ENCODE measurements at regions not wholly inside any gene's neighbourhood (a gene's known extent, or its start where the extent isn't known, plus 50 kb on each side); places are given as distances from the start of the nearest gene placed in this dataset.
A peak's percentile ranks its signal among the peaks of the same experiment; 100 is the strongest.
"Not testable (repeated sequence)": the region's sequence is repeated elsewhere in the genome, so short reads cannot be mapped to it uniquely, and the experiment has no call there.

- peak in 2 of 4 donors; percentile 12 to 22 for DNase-seq (ENCODE audit: low read depth in 4 of 4, low spot score in 3 of 4)
Measured at GRCh38 chr11:42802201-42802899, 509.4 kb upstream of the API5 start.

GRCh38 chr11:42806191-42806590, 505.6 kb upstream of the API5 start:
- no peak for DNase-seq (ENCODE audit: low read depth in 4 of 4, low spot score in 3 of 4)

GRCh38 chr11:42812361-42812760, 499.4 kb upstream of the API5 start:
- DNase-seq (ENCODE audit: low read depth in 4 of 4, low spot score in 3 of 4), result peak in 2 of 4 donors; percentile 10 to 36

DNA sequence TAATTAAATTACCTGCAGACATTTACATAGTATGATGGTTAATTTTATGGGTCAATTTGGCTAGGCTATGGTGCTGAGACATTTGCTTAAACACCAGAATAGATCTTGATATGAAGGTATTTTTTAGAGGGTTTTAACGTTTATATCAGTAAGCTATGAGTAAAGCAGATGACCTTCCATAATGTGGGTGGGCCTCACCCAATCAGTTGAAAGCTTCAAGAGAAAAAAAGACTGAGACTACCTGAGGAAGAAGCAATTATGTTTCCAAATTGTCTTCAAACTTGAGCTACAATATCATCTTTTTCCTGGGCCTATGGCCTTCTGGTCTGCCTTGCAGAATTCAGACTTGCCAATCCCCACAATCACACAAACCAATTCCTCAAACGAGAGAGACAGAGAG, 498.8 kb upstream of the API5 start:
- no peak for DNase-seq (ENCODE audit: low read depth in 4 of 4, low spot score in 3 of 4)

DNA sequence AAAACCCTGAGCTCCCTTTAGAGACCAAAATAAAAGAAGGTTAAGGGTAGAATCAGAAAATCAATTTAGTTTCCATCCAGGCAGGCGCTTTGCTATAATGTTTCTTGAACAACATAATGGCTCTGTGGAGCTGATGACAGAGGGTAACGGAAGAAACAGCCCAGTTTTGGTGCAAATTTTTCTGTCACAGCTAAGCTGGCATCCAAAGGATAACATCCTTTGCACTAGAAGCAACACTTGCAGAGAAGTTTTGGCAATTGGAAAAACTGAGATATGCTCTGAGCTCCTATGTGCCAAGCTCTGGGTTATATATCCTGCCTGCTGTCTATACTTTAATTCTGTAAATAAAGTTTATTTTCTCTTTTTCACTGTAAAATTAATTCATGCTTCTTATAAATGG, 495.3 kb upstream of the API5 start:
- no peak for DNase-seq (ENCODE audit: low read depth in 4 of 4, low spot score in 3 of 4)

- no peak for DNase-seq (ENCODE audit: low read depth in 4 of 4, low spot score in 3 of 4)
Measured at GRCh38 chr11:42819126-42819525, 492.7 kb upstream of the API5 start.

DNA sequence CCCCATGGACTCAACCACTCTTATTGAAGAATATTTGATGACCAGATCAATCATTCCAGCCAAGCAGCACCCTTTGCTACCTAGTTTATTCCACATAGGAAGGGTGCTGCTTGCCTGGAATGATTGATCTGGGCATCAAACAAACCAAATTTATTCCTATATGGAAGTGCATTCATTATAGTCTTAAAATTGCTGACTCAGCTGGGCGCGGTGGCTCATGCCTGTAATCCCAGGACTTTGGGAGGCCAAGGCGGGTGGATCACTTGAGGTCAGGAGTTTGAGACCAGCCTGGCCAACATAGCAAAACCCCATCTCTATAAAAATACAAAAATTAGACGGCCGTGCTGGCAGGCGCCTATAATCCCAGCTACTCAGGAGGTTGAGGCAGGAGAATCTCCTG, 489.6 kb upstream of the API5 start:
- DNase-seq (ENCODE audit: low read depth in 4 of 4, low spot score in 3 of 4), result not testable (repeated sequence)

- DNase-seq (ENCODE audit: low read depth in 4 of 4, low spot score in 3 of 4), result no peak
Measured at GRCh38 chr11:42823546-42823945, 488.2 kb upstream of the API5 start.

GRCh38 chr11:42824067-42824466, 487.7 kb upstream of the API5 start:
- no peak for DNase-seq (ENCODE audit: low read depth in 4 of 4, low spot score in 3 of 4)

- no peak for DNase-seq (ENCODE audit: low read depth in 4 of 4, low spot score in 3 of 4)
Measured at GRCh38 chr11:42825598-42825997, 486.2 kb upstream of the API5 start.

DNA sequence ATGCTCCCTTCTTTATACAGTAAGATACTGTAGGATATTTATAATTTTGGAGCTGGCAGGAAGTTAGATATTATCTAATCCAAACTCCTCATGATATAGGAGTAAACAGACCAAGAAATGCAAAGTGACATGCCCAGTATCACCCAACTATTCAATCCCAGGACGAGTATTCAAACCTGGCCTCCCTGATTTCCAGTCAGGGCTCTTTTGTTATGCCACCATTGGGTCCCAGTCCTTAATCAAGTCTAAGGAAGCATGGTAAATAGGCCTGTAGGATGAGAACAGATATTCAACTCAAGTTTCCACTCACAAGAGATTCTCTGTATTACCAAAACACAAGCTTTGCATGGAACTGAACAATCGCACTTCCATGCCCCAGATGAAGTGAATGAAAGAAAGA, 484.0 kb upstream of the API5 start:
- DNase-seq (ENCODE audit: low read depth in 4 of 4, low spot score in 3 of 4), result no peak

- DNase-seq (ENCODE audit: low read depth in 4 of 4, low spot score in 3 of 4), result no peak
Measured at GRCh38 chr11:42837994-42838393, 473.8 kb upstream of the API5 start.

DNA sequence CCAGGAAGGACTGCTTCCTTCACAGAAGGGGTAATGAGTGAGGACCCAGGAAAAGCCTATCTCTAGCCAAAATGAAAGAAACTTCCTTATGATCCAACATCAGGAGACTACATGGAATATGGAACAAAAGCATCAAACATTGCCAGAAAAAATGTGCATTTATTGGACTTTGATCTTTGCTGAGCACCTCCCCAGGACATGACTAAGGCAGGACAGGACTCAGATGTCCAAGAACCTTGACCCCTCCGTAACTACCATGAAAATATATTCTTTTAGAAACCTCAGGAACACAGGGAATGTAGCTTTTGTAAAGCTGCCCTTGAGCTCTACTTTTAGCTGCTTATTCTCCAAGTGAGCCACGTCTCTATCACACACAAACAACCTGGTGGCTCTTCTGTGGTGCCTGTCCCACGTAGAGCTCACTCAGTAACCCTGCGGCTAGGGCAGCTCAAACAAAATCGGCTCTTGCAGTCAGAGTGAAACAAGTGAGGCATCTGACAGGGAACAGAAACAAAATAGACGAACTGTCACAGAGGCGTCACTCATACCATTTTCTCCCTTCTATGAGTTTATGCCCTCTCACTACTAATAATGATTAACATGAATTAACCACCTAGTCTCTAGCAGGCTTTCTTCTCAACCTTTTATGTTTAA, 471.5 kb upstream of the API5 start:
- no peak for DNase-seq (ENCODE audit: low read depth in 4 of 4, low spot score in 3 of 4)

DNA sequence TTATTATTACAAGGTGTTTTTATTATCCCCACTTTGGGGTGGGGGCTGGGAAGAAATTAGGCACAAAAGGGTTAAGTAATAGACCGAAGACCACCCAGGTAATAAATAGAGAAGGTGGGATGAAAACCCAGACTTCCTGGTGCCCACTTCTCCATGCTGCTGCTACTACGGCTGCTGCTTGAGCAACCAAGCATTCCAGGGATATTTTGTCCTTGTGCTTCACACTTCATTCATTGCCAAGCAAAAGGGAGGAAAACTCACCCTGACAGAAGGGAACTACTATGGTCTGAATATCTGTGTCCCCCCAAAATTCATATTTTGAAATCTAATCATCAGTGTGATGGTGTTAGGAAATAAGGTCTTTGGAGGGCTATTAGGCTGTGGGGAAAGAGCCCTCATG, 470.9 kb upstream of the API5 start:
- no peak for DNase-seq (ENCODE audit: low read depth in 4 of 4, low spot score in 3 of 4)

DNA sequence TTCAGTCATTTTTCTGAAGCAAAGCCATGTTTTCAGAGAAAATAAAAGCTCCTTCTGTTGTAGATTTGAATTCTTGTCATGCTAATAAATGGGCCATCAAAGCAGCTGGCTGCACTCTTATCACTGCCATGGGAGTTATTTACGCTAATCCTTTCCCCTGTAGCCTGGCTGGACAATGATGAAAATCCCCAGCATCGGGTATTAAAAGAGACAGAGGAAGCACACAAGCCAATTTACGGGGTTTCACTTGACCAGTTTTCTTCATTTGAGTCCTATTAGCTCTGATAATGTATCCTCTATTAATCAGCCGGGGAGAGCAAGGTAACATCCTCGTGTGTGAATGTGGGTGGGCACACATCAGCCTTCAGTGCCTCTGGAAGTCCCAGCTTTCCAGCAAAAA, 470.2 kb upstream of the API5 start:
- peak in 1 of 4 donors; percentile 19 for DNase-seq (ENCODE audit: low read depth in 4 of 4, low spot score in 3 of 4)

DNA sequence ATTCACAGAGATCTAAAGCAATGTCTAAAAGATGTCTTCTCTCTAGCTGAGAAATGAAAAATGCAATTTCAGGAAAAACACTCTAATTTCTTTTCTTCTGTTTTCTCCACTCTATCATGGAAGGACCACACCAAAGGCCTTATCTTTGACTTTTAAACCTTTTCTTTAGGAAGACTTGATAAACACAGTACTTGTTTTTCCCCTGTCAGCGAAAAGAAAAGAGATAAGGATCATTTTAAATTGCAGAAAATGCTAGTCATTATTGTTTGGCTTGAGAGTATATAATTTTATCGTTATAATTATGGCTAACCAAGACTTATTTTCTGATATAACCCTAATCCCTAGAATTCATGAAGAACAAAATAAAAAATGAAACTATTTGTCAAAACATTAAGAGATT, 462.4 kb upstream of the API5 start:
- DNase-seq (ENCODE audit: low read depth in 4 of 4, low spot score in 3 of 4), result no peak

DNA sequence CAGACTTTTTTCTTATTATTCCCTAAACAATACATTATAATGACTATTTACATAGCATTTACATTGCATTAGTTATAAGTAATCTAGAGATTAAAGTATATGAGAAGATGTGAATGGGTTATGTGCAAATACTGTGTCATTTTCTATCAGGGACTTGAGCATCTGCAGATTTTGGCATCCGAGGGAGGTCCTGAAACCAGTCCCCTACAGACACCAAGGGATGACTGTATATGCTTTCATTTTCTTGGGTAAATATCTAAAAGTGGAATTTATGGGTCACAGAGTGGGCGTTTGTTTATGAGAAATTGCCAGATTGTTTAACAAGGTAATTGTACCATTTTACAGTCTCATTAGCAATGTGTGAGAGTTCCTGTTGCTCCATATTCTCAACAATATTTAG, 454.5 kb upstream of the API5 start:
- DNase-seq (ENCODE audit: low read depth in 4 of 4, low spot score in 3 of 4), result no peak

DNA sequence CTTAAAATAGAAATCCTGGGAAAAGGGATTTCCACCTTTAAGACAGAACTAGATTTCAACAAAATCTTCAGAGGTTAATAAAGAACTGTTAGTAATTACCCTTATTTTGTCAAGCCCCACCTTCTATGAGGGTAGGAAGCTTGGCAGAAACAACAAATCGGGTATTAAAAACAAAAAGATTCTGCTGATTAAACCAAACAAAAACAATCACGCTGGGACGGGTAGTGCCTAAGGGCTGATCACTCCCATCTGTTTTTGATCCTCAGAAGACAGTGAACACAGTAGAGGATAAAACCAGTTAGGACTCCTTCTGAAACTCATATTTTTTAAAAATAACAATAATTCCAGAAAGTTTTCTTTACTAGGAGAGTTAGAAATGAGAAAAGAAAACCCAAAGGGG, 441.3 kb upstream of the API5 start:
- DNase-seq (ENCODE audit: low read depth in 4 of 4, low spot score in 3 of 4), result no peak

DNA sequence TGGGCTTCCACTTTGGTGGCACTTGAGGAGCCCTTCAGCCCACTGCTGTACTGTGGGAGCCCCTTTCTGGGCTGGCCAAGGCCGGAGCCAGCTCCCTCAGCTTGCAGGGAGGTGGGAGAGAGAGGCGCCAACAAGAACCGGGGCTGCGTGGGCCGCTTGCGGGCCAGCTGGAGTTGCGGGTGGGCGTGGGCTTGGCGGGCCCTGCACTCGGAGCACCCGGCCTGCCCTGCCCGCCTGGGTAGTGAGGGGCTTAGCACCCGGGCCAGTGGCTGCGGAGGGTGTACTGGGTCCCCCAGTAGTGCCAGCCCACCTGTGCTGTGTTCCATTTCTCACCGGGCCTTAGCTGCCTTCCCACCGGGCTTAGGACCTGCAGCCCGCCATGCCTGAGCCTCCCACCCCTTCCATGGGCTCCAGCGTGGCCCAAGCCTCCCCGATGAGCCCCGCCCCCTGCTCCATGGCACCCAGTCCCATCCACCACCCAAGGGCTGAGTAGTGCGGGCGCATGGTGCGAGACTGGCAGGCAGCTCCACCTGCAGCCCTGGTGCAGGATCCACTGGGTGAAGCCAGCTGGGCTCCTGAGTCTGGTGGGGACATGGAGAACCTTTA, 437.9 kb upstream of the API5 start:
- not testable (repeated sequence) for DNase-seq (ENCODE audit: low read depth in 4 of 4, low spot score in 3 of 4)

DNA sequence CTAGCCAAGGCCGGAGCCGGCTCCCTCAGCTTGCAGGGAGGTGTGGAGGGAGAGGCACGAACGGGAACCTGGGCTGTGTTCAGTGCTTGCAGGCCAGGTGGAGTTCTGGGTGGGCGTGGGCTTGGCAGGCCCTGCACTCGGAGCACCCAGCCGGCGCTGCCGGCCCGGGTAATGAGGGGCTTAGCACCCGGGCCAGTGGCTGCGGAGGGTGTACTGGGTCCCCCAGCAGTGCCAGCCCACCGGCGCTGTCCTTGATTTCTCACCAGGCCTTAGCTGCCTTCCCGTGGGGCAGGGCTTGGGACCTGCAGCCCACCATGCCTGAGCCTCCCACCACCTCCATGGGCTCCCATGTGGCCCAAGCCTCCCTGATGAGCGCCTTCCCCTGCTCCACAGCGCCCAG, 430.5 kb upstream of the API5 start:
- DNase-seq (ENCODE audit: low read depth in 4 of 4, low spot score in 3 of 4), result not testable (repeated sequence)

- DNase-seq (ENCODE audit: low read depth in 4 of 4, low spot score in 3 of 4), result no peak
Measured at GRCh38 chr11:42890773-42891172, 421.0 kb upstream of the API5 start.

DNA sequence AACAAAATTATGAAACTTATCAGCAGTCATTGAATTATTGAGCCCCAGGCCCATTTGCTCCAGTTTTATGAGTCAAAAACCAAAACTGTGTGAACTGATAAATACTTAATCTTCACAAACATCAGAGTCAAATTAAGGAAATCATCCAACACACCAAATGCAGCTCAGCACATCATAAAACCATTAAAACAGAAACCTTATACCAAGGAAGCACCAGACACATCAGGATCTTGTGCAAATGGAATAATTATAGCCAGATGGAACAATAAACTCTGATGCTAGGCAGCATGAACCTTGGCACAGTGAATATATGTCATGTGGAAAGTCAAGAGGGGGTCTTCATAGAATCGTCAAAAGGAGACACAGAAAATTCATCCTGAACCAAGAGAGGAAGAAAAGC, 410.7 kb upstream of the API5 start:
- no peak for DNase-seq (ENCODE audit: low read depth in 4 of 4, low spot score in 3 of 4)

Data from left renal pelvis (tissue), 4 donors.